ENCODE measurements at regions not wholly inside any gene's neighbourhood (a gene's known extent, or its start where the extent isn't known, plus 50 kb on each side); places are given as distances from the start of the nearest gene placed in this dataset.
A peak's percentile ranks its signal among the peaks of the same experiment; 100 is the strongest.
"Not testable (repeated sequence)": the region's sequence is repeated elsewhere in the genome, so short reads cannot be mapped to it uniquely, and the experiment has no call there.

- ChIA-PET POLR2A (no interaction called here), CTCF (interaction anchor here (1.8 kb wide), 1 partner anchor 9 kb away, joined by 6 read pairs; no protein-coding TSS in a partner anchor)
- H3K27ac Mint-ChIP-seq, result no peak overlapping the region
- no peaks in the 10 kb centered on the region for H3K4me1 Mint-ChIP-seq
- ATAC-seq, result no peak
- H3K36me3 Mint-ChIP-seq (ENCODE audit: low read depth), result no peaks in the 10 kb centered on the region
- H3K27me3 Mint-ChIP-seq, result peaks cover 8% of the 10 kb centered on the region
- intact Hi-C loops (cut with DNase I, micrococcal nuclease), result no loop called here
- no peak overlapping the region for H3K4me3 Mint-ChIP-seq
- no peak for DNase-seq
- H3K9me3 Mint-ChIP-seq (ENCODE audit: low read depth), result no peaks in the 10 kb centered on the region
Measured at GRCh38 chr9:86494644-86495111, 140.5 kb upstream of the TUT7 start.

- ChIA-PET CTCF (no interaction called here), POLR2A (no interaction called here)
- Mint-ChIP-seq H3K36me3 (ENCODE audit: low read depth) (no peaks in the 10 kb centered on the region), H3K27me3 (peaks cover 3% of the 10 kb centered on the region), H3K4me3 (no peak overlapping the region), H3K9me3 (ENCODE audit: low read depth) (no peaks in the 10 kb centered on the region), H3K4me1 (no peaks in the 10 kb centered on the region), H3K27ac (no peak overlapping the region)
- intact Hi-C loops (cut with DNase I, micrococcal nuclease), result no loop called here
- no peak for ATAC-seq
- DNase-seq, result no peak
Measured at GRCh38 chr9:86491468-86492266, 137.5 kb upstream of the TUT7 start.

- Mint-ChIP-seq H3K4me1 (peaks cover 7% of the 10 kb centered on the region), H3K9me3 (ENCODE audit: low read depth) (no peaks in the 10 kb centered on the region), H3K36me3 (ENCODE audit: low read depth) (no peaks in the 10 kb centered on the region), H3K4me3 (no peak overlapping the region), H3K27ac (no peak overlapping the region), H3K27me3 (no peaks in the 10 kb centered on the region)
- intact Hi-C loops (cut with DNase I, micrococcal nuclease), result loop anchor here in 1 of 2 experiments (5.0 kb wide), 2 partner anchors 76 to 459 kb away; partner anchors contain the start of gene GAS1
- ATAC-seq (no peak), DNase-seq (no peak)
- POLR2A ChIA-PET, result no interaction called here
- CTCF ChIA-PET, result interaction anchor here (0.6 to 0.9 kb wide), 2 partner anchors 75 to 836 kb away, joined by 3 to 4 read pairs; no protein-coding TSS in a partner anchor
Measured at GRCh38 chr9:86488794-86489193, 134.6 kb upstream of the TUT7 start.

GRCh38 chr9:86488345-86488744 lies 134.1 kb upstream of the TUT7 start:
- H3K27ac Mint-ChIP-seq, result no peak overlapping the region
- CTCF ChIA-PET, result interaction anchor here (0.6 to 1.1 kb wide), 3 partner anchors 31 to 837 kb away, joined by 3 to 4 read pairs (median 3); no protein-coding TSS in a partner anchor
- peaks cover 7% of the 10 kb centered on the region for H3K4me1 Mint-ChIP-seq
- H3K36me3 Mint-ChIP-seq (ENCODE audit: low read depth), result no peaks in the 10 kb centered on the region
- no peak overlapping the region for H3K4me3 Mint-ChIP-seq
- intact Hi-C loops (cut with DNase I, micrococcal nuclease), result loop anchor here in 1 of 2 experiments (5.0 kb wide), 2 partner anchors 76 to 459 kb away; partner anchors contain the start of gene GAS1
- H3K9me3 Mint-ChIP-seq (ENCODE audit: low read depth), result no peaks in the 10 kb centered on the region
- ATAC-seq (no peak), DNase-seq (no peak)
- H3K27me3 Mint-ChIP-seq, result no peaks in the 10 kb centered on the region
- POLR2A ChIA-PET, result no interaction called here

- Mint-ChIP-seq H3K9me3 (ENCODE audit: low read depth) (no peaks in the 10 kb centered on the region), H3K27me3 (no peaks in the 10 kb centered on the region), H3K27ac (no peak overlapping the region), H3K36me3 (ENCODE audit: low read depth) (no peaks in the 10 kb centered on the region), H3K4me1 (peaks cover 7% of the 10 kb centered on the region), H3K4me3 (no peak overlapping the region)
- intact Hi-C loops (cut with DNase I, micrococcal nuclease), result loop anchor here in 1 of 2 experiments (1.0 to 5.0 kb wide), 3 partner anchors 76 to 836 kb away; partner anchors contain the start of gene GAS1
- ChIA-PET CTCF (interaction anchor here (0.6 to 1.1 kb wide), 3 partner anchors 30 to 837 kb away, joined by 3 to 4 read pairs (median 4); no protein-coding TSS in a partner anchor), POLR2A (no interaction called here)
- no peak for ATAC-seq
- DNase-seq, result no peak
Measured at GRCh38 chr9:86487838-86488233, 133.6 kb upstream of the TUT7 start.

GRCh38 chr9:86486891-86487837 lies 133.0 kb upstream of the TUT7 start:
- Mint-ChIP-seq H3K27ac (no peak overlapping the region), H3K9me3 (ENCODE audit: low read depth) (no peaks in the 10 kb centered on the region), H3K36me3 (ENCODE audit: low read depth) (no peaks in the 10 kb centered on the region), H3K27me3 (no peaks in the 10 kb centered on the region), H3K4me1 (peaks cover 7% of the 10 kb centered on the region), H3K4me3 (no peak overlapping the region)
- DNase-seq, result no peak
- ATAC-seq, result no peak
- intact Hi-C loops (cut with DNase I, micrococcal nuclease), result loop anchor here in 1 of 2 experiments (1.0 to 5.0 kb wide), 3 partner anchors 75 to 837 kb away; partner anchors contain the start of gene GAS1
- ChIA-PET POLR2A (no interaction called here), CTCF (interaction anchor here (0.6 to 1.8 kb wide), 5 partner anchors 30 to 838 kb away, joined by 3 to 8 read pairs (median 3); no protein-coding TSS in a partner anchor)

- peaks cover 7% of the 10 kb centered on the region for H3K4me1 Mint-ChIP-seq
- ChIA-PET POLR2A (no interaction called here), CTCF (interaction anchor here (1.6 kb wide), 1 partner anchor 79 kb away, joined by 4 read pairs; no protein-coding TSS in a partner anchor)
- peaks cover 4% of the 10 kb centered on the region for H3K27me3 Mint-ChIP-seq
- peak; percentile 55 for DNase-seq
- H3K9me3 Mint-ChIP-seq (ENCODE audit: low read depth), result no peaks in the 10 kb centered on the region
- no peak overlapping the region for H3K27ac Mint-ChIP-seq
- no peaks in the 10 kb centered on the region for H3K36me3 Mint-ChIP-seq (ENCODE audit: low read depth)
- no peak overlapping the region for H3K4me3 Mint-ChIP-seq
- intact Hi-C loops (cut with DNase I, micrococcal nuclease), result loop anchor here in 1 of 2 experiments (5.0 kb wide), 2 partner anchors 73 to 462 kb away; partner anchors contain the start of gene GAS1
- peak; percentile 76 for ATAC-seq
Measured at GRCh38 chr9:86485359-86485758, 131.1 kb upstream of the TUT7 start.

- Mint-ChIP-seq H3K4me3 (no peak overlapping the region), H3K36me3 (ENCODE audit: low read depth) (no peaks in the 10 kb centered on the region), H3K27me3 (peaks cover 9% of the 10 kb centered on the region), H3K27ac (no peak overlapping the region), H3K4me1 (peaks cover 7% of the 10 kb centered on the region), H3K9me3 (ENCODE audit: low read depth) (no peaks in the 10 kb centered on the region)
- intact Hi-C loops (cut with DNase I, micrococcal nuclease), result no loop called here
- DNase-seq, result no peak
- POLR2A ChIA-PET, result no interaction called here
- ATAC-seq, result no peak
- CTCF ChIA-PET, result no interaction called here
Measured at GRCh38 chr9:86483496-86483895, 129.3 kb upstream of the TUT7 start.

GRCh38 chr9:86481466-86481865 lies 127.3 kb upstream of the TUT7 start:
- intact Hi-C loops (cut with DNase I, micrococcal nuclease), result no loop called here
- no peak for ATAC-seq
- ChIA-PET POLR2A (no interaction called here), CTCF (no interaction called here)
- Mint-ChIP-seq H3K4me1 (peaks cover 7% of the 10 kb centered on the region), H3K36me3 (ENCODE audit: low read depth) (no peaks in the 10 kb centered on the region), H3K27me3 (peaks cover 12% of the 10 kb centered on the region), H3K9me3 (ENCODE audit: low read depth) (no peaks in the 10 kb centered on the region), H3K4me3 (no peak overlapping the region), H3K27ac (no peak overlapping the region)
- no peak for DNase-seq

- DNase-seq; H3K4me3 Mint-ChIP-seq; CTCF ChIA-PET; POLR2A ChIA-PET; H3K9me3 Mint-ChIP-seq (ENCODE audit: low read depth); ATAC-seq; H3K36me3 Mint-ChIP-seq (ENCODE audit: low read depth); intact Hi-C loops (cut with DNase I, micrococcal nuclease); H3K27ac Mint-ChIP-seq; H3K4me1 Mint-ChIP-seq: not testable (repeated sequence)
- H3K27me3 Mint-ChIP-seq, result peaks cover 12% of the 10 kb centered on the region
Measured at GRCh38 chr9:86475255-86475654, 121.0 kb upstream of the TUT7 start.

GRCh38 chr9:86471171-86471815 lies 117.1 kb upstream of the TUT7 start:
- H3K27ac Mint-ChIP-seq, result no peak overlapping the region
- no peaks in the 10 kb centered on the region for H3K4me1 Mint-ChIP-seq
- ChIA-PET POLR2A (no interaction called here), CTCF (no interaction called here)
- H3K27me3 Mint-ChIP-seq, result peaks cover 17% of the 10 kb centered on the region
- ATAC-seq (no peak), DNase-seq (no peak)
- intact Hi-C loops (cut with DNase I, micrococcal nuclease), result no loop called here
- H3K4me3 Mint-ChIP-seq, result no peak overlapping the region
- H3K36me3 Mint-ChIP-seq (ENCODE audit: low read depth), result no peaks in the 10 kb centered on the region
- no peaks in the 10 kb centered on the region for H3K9me3 Mint-ChIP-seq (ENCODE audit: low read depth)

Data from activated CD4-positive, alpha-beta T cell treated with anti-CD3 and anti-CD28 coated beads for 36 hours (primary cell).